GM12873 (cell line): ENCODE measurements at regions not wholly inside any gene's neighbourhood (a gene's known extent, or its start where the extent isn't known, plus 50 kb on each side); places are given as distances from the start of the nearest gene placed in this dataset.

Source experiments
- TF ChIP-seq, protein P1 (sequence below): IDR thresholded peaks from 2 replicates; pipeline ENCODE4 v1.5.1; 2012; ENCODE audit warnings: low read depth, mild to moderate bottlenecking, moderate library complexity, low read length, control low read depth; ENCODE audit not compliant: insufficient read depth; ENCODE audit errors: missing control alignments

DNA sequence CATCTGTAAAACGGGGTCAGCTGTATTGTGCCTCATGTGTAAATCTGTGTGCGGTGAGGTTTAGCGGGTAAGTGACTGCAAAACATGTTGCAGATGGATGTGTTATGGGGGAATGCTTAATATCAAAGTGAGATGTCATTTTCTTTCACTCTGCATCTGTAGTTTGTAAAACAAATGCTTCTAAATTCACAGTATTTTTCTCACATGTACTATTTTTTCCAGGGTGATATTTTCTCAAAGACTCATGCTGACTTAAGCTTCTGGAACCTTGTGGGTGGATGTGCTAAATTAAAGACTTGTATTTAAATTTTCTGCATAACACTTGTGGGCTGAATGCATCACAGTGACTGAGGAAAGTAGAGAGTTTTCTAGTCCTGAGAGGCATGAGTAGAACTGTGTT, 115.2 kb upstream of the TP63 start:
- TF ChIP-seq, protein P1, sequence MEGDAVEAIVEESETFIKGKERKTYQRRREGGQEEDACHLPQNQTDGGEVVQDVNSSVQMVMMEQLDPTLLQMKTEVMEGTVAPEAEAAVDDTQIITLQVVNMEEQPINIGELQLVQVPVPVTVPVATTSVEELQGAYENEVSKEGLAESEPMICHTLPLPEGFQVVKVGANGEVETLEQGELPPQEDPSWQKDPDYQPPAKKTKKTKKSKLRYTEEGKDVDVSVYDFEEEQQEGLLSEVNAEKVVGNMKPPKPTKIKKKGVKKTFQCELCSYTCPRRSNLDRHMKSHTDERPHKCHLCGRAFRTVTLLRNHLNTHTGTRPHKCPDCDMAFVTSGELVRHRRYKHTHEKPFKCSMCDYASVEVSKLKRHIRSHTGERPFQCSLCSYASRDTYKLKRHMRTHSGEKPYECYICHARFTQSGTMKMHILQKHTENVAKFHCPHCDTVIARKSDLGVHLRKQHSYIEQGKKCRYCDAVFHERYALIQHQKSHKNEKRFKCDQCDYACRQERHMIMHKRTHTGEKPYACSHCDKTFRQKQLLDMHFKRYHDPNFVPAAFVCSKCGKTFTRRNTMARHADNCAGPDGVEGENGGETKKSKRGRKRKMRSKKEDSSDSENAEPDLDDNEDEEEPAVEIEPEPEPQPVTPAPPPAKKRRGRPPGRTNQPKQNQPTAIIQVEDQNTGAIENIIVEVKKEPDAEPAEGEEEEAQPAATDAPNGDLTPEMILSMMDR: no peak

- TF ChIP-seq, protein P1: no peak
Measured at GRCh38 chr3:189517981-189518380, 113.2 kb upstream of the TP63 start.

DNA sequence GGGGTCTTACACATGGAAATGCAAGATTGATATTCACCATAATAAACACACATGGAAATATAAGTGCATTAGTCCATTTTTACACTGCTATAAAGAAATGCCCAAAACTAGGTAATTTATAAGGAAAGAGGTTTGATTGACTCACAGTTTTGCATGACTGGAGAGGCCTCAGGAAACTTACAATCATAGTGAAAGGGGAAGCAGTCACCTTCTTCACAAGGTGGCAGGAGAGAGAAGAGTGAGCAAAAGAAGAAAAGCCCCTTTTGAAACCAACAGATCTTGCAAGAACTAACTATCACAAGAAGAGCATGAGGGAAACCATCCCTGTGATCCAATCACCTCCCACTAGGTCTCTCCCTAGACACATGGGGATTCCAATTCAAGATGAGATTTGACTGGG, 111.7 kb upstream of the TP63 start:
- TF ChIP-seq, protein P1: no peak

GRCh38 chr3:189529468-189529867, 101.7 kb upstream of the TP63 start:
- TF ChIP-seq, protein P1: no peak

DNA sequence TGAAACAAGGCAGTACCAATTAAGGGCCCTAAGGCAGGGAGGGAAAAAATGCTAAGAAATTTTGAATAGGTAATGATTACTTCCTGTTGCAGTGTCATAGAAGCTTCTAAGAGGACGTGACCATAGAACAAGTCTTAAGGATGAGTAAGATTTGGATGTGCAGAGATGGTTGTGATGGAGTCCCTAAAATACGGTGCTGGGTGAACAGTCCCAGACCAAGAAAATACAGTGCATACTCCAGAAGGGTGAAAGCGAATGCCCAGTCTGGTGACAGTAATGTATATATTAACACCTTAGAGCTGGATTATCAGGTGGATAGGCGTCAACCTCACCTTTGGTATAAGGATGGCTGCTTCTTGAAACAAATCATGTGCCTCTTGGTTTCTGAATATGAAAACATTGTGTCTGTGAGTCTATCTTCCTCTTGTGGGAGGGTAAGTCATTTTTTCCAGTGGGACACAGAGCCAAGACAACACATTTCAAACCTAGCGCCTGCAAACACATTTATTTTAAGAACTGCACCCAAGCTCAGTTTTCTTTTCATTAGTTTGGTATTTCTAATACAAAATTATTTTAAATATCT, 101.2 kb upstream of the TP63 start:
- TF ChIP-seq, protein P1: no peak

DNA sequence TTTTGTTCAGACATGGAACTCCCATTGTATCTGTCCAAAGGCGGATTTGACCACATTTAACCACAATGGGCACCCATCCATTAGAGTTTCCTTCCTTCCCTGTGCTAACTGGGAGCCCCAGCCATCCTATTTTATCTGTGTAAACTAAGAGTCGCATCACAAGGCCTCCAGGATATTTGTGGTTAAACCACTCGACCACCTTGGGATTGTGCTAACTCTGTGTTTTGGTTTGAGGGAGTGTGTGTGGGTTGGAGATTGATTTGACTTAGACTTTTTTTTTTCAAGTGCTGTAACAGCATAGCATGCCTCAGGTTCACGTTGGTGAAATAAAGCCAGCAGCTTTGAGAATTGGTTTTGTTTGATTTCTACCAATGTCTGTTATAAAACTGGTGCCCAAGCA, 100.4 kb upstream of the TP63 start:
- TF ChIP-seq, protein P1: no peak

DNA sequence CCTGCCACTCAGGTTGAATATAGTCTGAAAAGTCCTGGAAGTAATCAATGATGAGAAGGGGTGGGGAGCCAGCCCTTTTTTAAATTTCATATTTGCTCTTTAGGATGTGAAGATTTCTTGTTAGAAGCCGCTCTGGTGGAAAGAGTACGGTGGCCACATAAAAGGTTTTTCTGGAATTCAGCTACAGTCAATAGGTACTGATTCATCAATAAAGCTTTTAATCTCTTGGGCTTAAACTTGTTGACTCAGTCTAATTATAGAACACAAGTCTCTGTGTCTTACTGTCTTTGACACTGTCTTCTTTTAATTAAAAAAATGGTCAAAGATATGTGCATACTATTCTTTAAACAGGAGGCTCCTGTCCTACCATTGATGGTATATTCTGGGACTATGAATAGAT, 99.9 kb upstream of the TP63 start:
- TF ChIP-seq, protein P1: no peak
